Sigmoid colon (tissue), 3 donors: ENCODE measurements at regions not wholly inside any gene's neighbourhood (a gene's known extent, or its start where the extent isn't known, plus 50 kb on each side); places are given as distances from the start of the nearest gene placed in this dataset.

Experiments
- CTCF ChIP-seq, 4 experiments: fragments of 450-650 bp in 3 of 4; fragments of 200-600 bp in 1 of 4; IDR thresholded peaks; one replicate each; pipeline ENCODE4 v1.5.1; 2016 to 2019; ENCODE audit warnings: antibody characterized with exemption in 4 of 4, mild to moderate bottlenecking in 3 of 4, moderate library complexity in 2 of 4
- POLR2A ChIP-seq, 2 donors: fragments of 450-650 bp; IDR thresholded peaks; one replicate each; pipeline ENCODE4 v1.6.1; 2016; ENCODE audit warnings: antibody characterized with exemption in 2 of 2, mild to moderate bottlenecking in 2 of 2, moderate library complexity in 2 of 2

GRCh38 chr3:109825971-109826810, 488.8 kb upstream of the DPPA4 start:
- TF ChIP-seq CTCF (IDR thresholded peaks at IDR 0.05), result no peak
- no peak for TF ChIP-seq POLR2A (IDR thresholded peaks at IDR 0.05)
